ENCODE measurements at regions not wholly inside any gene's neighbourhood (a gene's known extent, or its start where the extent isn't known, plus 50 kb on each side); places are given as distances from the start of the nearest gene placed in this dataset.

DNA sequence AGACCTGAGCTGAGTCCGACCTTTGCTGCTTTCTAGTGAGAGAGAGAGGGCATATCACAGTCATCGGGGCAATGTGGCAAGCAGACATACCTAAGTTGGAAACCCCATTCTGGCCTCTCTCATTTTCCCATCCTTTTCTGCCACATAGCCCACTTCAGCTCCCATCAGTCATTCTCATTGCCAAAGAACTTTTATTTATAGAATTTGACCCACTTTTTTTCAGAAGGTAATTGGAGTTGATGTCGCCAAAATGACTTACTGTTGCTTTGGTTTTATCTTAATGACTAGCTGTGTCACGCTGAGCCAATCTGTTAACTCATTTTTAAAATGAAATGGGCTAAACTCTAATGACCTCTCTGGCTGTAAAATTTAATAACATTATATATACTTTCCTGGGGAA lies 63.9 kb upstream of the RMST start:
- TF ChIP-seq, protein P1, sequence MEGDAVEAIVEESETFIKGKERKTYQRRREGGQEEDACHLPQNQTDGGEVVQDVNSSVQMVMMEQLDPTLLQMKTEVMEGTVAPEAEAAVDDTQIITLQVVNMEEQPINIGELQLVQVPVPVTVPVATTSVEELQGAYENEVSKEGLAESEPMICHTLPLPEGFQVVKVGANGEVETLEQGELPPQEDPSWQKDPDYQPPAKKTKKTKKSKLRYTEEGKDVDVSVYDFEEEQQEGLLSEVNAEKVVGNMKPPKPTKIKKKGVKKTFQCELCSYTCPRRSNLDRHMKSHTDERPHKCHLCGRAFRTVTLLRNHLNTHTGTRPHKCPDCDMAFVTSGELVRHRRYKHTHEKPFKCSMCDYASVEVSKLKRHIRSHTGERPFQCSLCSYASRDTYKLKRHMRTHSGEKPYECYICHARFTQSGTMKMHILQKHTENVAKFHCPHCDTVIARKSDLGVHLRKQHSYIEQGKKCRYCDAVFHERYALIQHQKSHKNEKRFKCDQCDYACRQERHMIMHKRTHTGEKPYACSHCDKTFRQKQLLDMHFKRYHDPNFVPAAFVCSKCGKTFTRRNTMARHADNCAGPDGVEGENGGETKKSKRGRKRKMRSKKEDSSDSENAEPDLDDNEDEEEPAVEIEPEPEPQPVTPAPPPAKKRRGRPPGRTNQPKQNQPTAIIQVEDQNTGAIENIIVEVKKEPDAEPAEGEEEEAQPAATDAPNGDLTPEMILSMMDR (IDR thresholded peaks at IDR 0.05; ENCODE audit: control extremely low read depth, extremely low read depth), result no peak
- Histone ChIP-seq H3K4me1 (ENCODE audit: control insufficient read depth in 5 of 5, insufficient read depth in 5 of 5, low read length in 5 of 5) (peaks cover 0 to 3% (median 0%) of the 10 kb centered on the region in 5 donors), H3K36me3 (ENCODE audit: control insufficient read depth in 4 of 4, insufficient read depth in 4 of 4, low read length in 4 of 4) (no peaks in the 10 kb centered on the region), H3K27ac (ENCODE audit: low read depth in 1 of 2, low read length in 1 of 2) (no peak overlapping the region), H3K9ac (ENCODE audit: insufficient read depth in 1 of 2, low read length in 2 of 2) (no peak overlapping the region), H3K4me3 (no peak overlapping the region), H3K9me3 (ENCODE audit: control insufficient read depth in 4 of 4, insufficient read depth in 3 of 4, low read length in 3 of 4) (no peaks in the 10 kb centered on the region), H3K27me3 (ENCODE audit: control insufficient read depth in 3 of 3, insufficient read depth in 3 of 3, low read length in 2 of 3) (no peaks in the 10 kb centered on the region)
- DNase-seq (no peak), ATAC-seq (ENCODE audit: insufficient read depth, low FRiP score) (no peak)
- WGBS, 2 donors, result 74 to 87% methylated on average over 4 of the region's 4 CpGs

DNA sequence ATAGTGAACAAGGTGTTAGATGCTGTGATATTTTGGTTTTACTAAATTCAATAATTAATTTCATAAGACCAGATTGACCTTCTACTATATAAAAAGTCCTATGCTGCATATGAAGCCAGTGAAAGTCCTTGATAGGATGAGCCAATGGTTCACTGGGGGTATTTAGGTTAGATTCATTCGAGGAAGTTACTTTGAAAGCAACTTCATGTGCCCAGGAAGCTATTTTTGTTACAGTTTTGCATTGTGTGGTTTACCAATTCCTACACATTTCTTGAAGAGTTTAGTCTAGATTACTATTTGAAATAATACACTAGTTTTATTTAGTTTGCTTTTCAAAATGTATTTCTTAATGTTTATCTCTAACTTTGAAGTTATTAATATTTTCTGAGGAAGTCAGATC lies 58.5 kb upstream of the RMST start:
- ATAC-seq (ENCODE audit: insufficient read depth, low FRiP score) (no peak), DNase-seq (no peak)
- no peaks in the 10 kb centered on the region for H3K9me3 ChIP-seq (ENCODE audit: control insufficient read depth in 4 of 4, insufficient read depth in 3 of 4, low read length in 3 of 4)
- no peak overlapping the region for H3K9ac ChIP-seq (ENCODE audit: insufficient read depth in 1 of 2, low read length in 2 of 2)
- H3K4me1 ChIP-seq (ENCODE audit: control insufficient read depth in 5 of 5, insufficient read depth in 5 of 5, low read length in 5 of 5), result peaks cover 0 to 4% (median 0%) of the 10 kb centered on the region in 5 donors
- H3K27me3 ChIP-seq (ENCODE audit: control insufficient read depth in 3 of 3, insufficient read depth in 3 of 3, low read length in 2 of 3), result no peaks in the 10 kb centered on the region
- H3K4me3 ChIP-seq, result no peak overlapping the region
- WGBS, 2 donors, result 30 to 31% methylated on average over 1 of the region's 1 CpG
- H3K27ac ChIP-seq (ENCODE audit: low read depth in 1 of 2, low read length in 1 of 2), result no peak overlapping the region
- H3K36me3 ChIP-seq (ENCODE audit: control insufficient read depth in 4 of 4, insufficient read depth in 4 of 4, low read length in 4 of 4), result no peaks in the 10 kb centered on the region
- TF ChIP-seq, protein P1 (IDR thresholded peaks at IDR 0.05; ENCODE audit: control extremely low read depth, extremely low read depth), result no peak

DNA sequence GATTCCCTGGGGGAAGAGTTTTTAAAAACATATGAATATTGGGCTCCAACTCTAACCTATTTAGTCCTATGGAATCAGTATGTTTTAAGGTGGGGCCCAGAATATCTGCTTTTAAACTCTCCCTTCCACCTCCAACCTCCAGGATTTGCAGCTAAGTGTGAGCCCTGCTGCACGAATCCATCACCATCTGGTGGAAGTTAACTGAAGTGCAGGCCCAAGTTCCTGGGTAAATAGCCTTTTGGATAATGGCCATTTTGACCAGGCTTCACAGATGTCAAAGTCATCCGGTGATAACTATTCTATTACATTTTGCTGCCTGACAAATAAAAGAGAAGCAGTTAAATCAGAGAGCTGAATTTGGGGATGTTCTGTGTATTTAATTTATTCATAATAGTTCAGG lies 58.1 kb upstream of the RMST start:
- no peaks in the 10 kb centered on the region for H3K9me3 ChIP-seq (ENCODE audit: control insufficient read depth in 4 of 4, insufficient read depth in 3 of 4, low read length in 3 of 4)
- no peaks in the 10 kb centered on the region for H3K36me3 ChIP-seq (ENCODE audit: control insufficient read depth in 4 of 4, insufficient read depth in 4 of 4, low read length in 4 of 4)
- H3K27ac ChIP-seq (ENCODE audit: low read depth in 1 of 2, low read length in 1 of 2), result no peak overlapping the region
- no peaks in the 10 kb centered on the region for H3K27me3 ChIP-seq (ENCODE audit: control insufficient read depth in 3 of 3, insufficient read depth in 3 of 3, low read length in 2 of 3)
- TF ChIP-seq, protein P1 (IDR thresholded peaks at IDR 0.05; ENCODE audit: control extremely low read depth, extremely low read depth), result peak; percentile 5
- no peak overlapping the region for H3K4me3 ChIP-seq
- peak; percentile 21 to 57 (median 31) for DNase-seq
- peak; percentile 47 for ATAC-seq (ENCODE audit: insufficient read depth, low FRiP score)
- peaks cover 0 to 4% (median 0%) of the 10 kb centered on the region in 5 donors for H3K4me1 ChIP-seq (ENCODE audit: control insufficient read depth in 5 of 5, insufficient read depth in 5 of 5, low read length in 5 of 5)
- H3K9ac ChIP-seq (ENCODE audit: insufficient read depth in 1 of 2, low read length in 2 of 2), result no peak overlapping the region
- 8 to 17% methylated on average over 2 of the region's 2 CpGs for WGBS, 2 donors

DNA sequence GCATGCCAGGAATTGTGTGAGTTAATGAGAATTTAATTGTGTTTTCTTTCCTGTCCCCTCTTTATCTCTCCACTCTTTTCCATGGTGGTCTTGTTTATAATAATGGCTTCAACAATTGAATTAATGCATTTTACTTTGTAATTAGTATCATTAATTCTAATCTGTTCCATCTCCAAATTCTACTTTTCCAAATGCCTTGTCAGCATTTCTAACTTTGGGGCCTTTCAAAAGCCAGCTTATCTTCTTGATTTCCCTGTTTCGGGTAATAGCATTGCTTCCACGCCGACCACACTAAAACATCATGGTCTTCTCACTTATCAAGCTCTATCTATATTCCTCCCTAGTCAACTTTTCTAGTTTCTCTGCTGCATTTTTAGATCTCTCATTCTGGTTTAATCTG lies 54.2 kb upstream of the RMST start:
- Histone ChIP-seq H3K27me3 (ENCODE audit: control insufficient read depth in 3 of 3, insufficient read depth in 3 of 3, low read length in 2 of 3) (no peaks in the 10 kb centered on the region), H3K4me3 (no peak overlapping the region), H3K27ac (ENCODE audit: low read depth in 1 of 2, low read length in 1 of 2) (no peak overlapping the region), H3K36me3 (ENCODE audit: control insufficient read depth in 4 of 4, insufficient read depth in 4 of 4, low read length in 4 of 4) (no peaks in the 10 kb centered on the region), H3K9ac (ENCODE audit: insufficient read depth in 1 of 2, low read length in 2 of 2) (no peak overlapping the region), H3K4me1 (ENCODE audit: control insufficient read depth in 5 of 5, insufficient read depth in 5 of 5, low read length in 5 of 5) (peaks cover 0 to 4% (median 0%) of the 10 kb centered on the region in 5 donors), H3K9me3 (ENCODE audit: control insufficient read depth in 4 of 4, insufficient read depth in 3 of 4, low read length in 3 of 4) (no peaks in the 10 kb centered on the region)
- no peak for ATAC-seq (ENCODE audit: insufficient read depth, low FRiP score)
- no peak for DNase-seq
- TF ChIP-seq, protein P1 (IDR thresholded peaks at IDR 0.05; ENCODE audit: control extremely low read depth, extremely low read depth), result no peak
- 70 to 96% methylated on average over 3 of the region's 3 CpGs for WGBS, 2 donors

All from lung (tissue), 11 donors.